Kidney epithelial cell (primary cell): ENCODE measurements at regions not wholly inside any gene's neighbourhood (a gene's known extent, or its start where the extent isn't known, plus 50 kb on each side); places are given as distances from the start of the nearest gene placed in this dataset.

Source experiments
- DNase-seq: peaks from one replicate; pipeline ENCODE4 v3.0.0-alpha.2; 2010; ENCODE audit warnings: low read depth
- H3K27me3 ChIP-seq: 2 replicates; pipeline ENCODE4 v1.6.0; 2011; ENCODE audit warnings: low read length; ENCODE audit not compliant: control insufficient read depth, insufficient read depth
- H3K36me3 ChIP-seq: 2 replicates; pipeline ENCODE4 v1.5.1; 2011; ENCODE audit warnings: low read length; ENCODE audit not compliant: control insufficient read depth, insufficient read depth
- H3K4me3 ChIP-seq: 2 replicates; pipeline ENCODE4 v1.5.1; 2011; ENCODE audit warnings: low read depth, mild to moderate bottlenecking, control low read depth, low read length
- CTCF ChIP-seq: IDR thresholded peaks from 2 replicates; pipeline ENCODE4 v1.5.1; 2011; ENCODE audit warnings: mild to moderate bottlenecking, moderate library complexity, low read length, control low read depth, inconsistent platforms; ENCODE audit not compliant: insufficient read depth, poor library complexity, severe bottlenecking

GRCh38 chr2:37781028-37781427, 109.6 kb upstream of the CDC42EP3 start:
- DNase-seq: no peak
- H3K27me3 ChIP-seq: no peaks in the 10 kb centered on the region

GRCh38 chr2:37782155-37782673, 110.8 kb upstream of the CDC42EP3 start:
- H3K27me3 ChIP-seq: no peaks in the 10 kb centered on the region
- DNase-seq: no peak
- no peaks in the 10 kb centered on the region for H3K36me3 ChIP-seq
- no peak for TF ChIP-seq CTCF
- H3K4me3 ChIP-seq: no peak overlapping the region

More at GRCh38 chr2:37781028-37781427, 109.6 kb upstream of the CDC42EP3 start:
- no peak for TF ChIP-seq CTCF
- H3K4me3 ChIP-seq: no peak overlapping the region
- no peaks in the 10 kb centered on the region for H3K36me3 ChIP-seq

GRCh38 chr2:37782721-37783371, 111.4 kb upstream of the CDC42EP3 start:
- Histone ChIP-seq H3K36me3 (no peaks in the 10 kb centered on the region), H3K4me3 (no peak overlapping the region), H3K27me3 (no peaks in the 10 kb centered on the region)
- DNase-seq: no peak
- no peak for TF ChIP-seq CTCF

- no peak for TF ChIP-seq CTCF
- Histone ChIP-seq H3K4me3 (no peak overlapping the region), H3K36me3 (no peaks in the 10 kb centered on the region), H3K27me3 (no peaks in the 10 kb centered on the region)
- no peak for DNase-seq
These were observed 112.1 kb upstream of the CDC42EP3 start for GRCh38 chr2:37783545-37783944.

- Histone ChIP-seq H3K36me3 (no peaks in the 10 kb centered on the region), H3K4me3 (no peak overlapping the region), H3K27me3 (no peaks in the 10 kb centered on the region)
- TF ChIP-seq CTCF: no peak
- no peak for DNase-seq
These were observed 112.8 kb upstream of the CDC42EP3 start for GRCh38 chr2:37784071-37784758.

- no peak for TF ChIP-seq CTCF
- Histone ChIP-seq H3K4me3 (no peak overlapping the region), H3K27me3 (no peaks in the 10 kb centered on the region), H3K36me3 (no peaks in the 10 kb centered on the region)
- no peak for DNase-seq
These were observed 113.3 kb upstream of the CDC42EP3 start for GRCh38 chr2:37784759-37785149.
